CD4-positive, CD25-positive, alpha-beta regulatory T cell (primary cell): ENCODE measurements at regions not wholly inside any gene's neighbourhood (a gene's known extent, or its start where the extent isn't known, plus 50 kb on each side); places are given as distances from the start of the nearest gene placed in this dataset.
"Not testable (repeated sequence)": the region's sequence is repeated elsewhere in the genome, so short reads cannot be mapped to it uniquely, and the experiment has no call there.

ENCODE experiments used
- ATAC-seq, 2 donors: fragments of 150-1000 bp; cut with Tn5 transposase; one replicate each; pipeline ENCODE4 v1.10.0; 2021; ENCODE audit warnings: low read depth in 2 of 2, moderate number of reproducible peaks in 2 of 2, moderate library complexity in 1 of 2
- DNase-seq, 3 donors: peaks; one replicate each; pipeline versions ENCODE4 v3.0.0 to v3.0.0-alpha.2; 2012 to 2022; ENCODE audit warnings: mixed read lengths in 1 of 3
- H3K27ac ChIP-seq: one replicate; pipeline ENCODE4 v1.7.0; 2013; ENCODE audit warnings: mild to moderate bottlenecking, low read length; ENCODE audit not compliant: insufficient read depth, poor library complexity, severe bottlenecking
- H3K27me3 ChIP-seq: one replicate; pipeline ENCODE4 v1.7.0; 2013; ENCODE audit warnings: low read length; ENCODE audit not compliant: control insufficient read depth, insufficient read depth
- H3K36me3 ChIP-seq: one replicate; pipeline ENCODE4 v1.7.0; 2013; ENCODE audit warnings: mild to moderate bottlenecking, low read length, moderate library complexity; ENCODE audit not compliant: control insufficient read depth, insufficient read depth
- H3K4me1 ChIP-seq: 2 replicates; pipeline ENCODE4 v1.7.0; 2013; ENCODE audit warnings: mild to moderate bottlenecking, low read length; ENCODE audit not compliant: insufficient read depth, control insufficient read depth, poor library complexity, severe bottlenecking
- H3K4me3 ChIP-seq: one replicate; pipeline ENCODE4 v1.7.0; 2013; ENCODE audit warnings: low read depth, mild to moderate bottlenecking, low read length, moderate library complexity
- H3K9me3 ChIP-seq, 2 experiments: 1 replicate in 1 of 2; 2 replicates in 1 of 2; pipeline ENCODE4 v1.7.0; 2013; ENCODE audit warnings: low read length in 2 of 2, mild to moderate bottlenecking in 1 of 2, moderate library complexity in 1 of 2; ENCODE audit not compliant: control insufficient read depth in 2 of 2
- H3K27ac Mint-ChIP-seq, 3 donors: one replicate each; pipeline ENCODE4 v1.8.0; 2020 to 2022; ENCODE audit warnings: mild to moderate bottlenecking in 3 of 3, mixed read lengths in 3 of 3, moderate library complexity in 2 of 3
- H3K27me3 Mint-ChIP-seq: one replicate; pipeline ENCODE4 v1.8.0; 2022; ENCODE audit warnings: mild to moderate bottlenecking, mixed read lengths
- H3K36me3 Mint-ChIP-seq: one replicate; pipeline ENCODE4 v1.8.0; 2020; ENCODE audit warnings: mixed read lengths
- H3K4me1 Mint-ChIP-seq, 4 donors: one replicate each; pipeline ENCODE4 v1.8.0; 2020 to 2022; ENCODE audit warnings: mixed read lengths in 4 of 4, mild to moderate bottlenecking in 1 of 4
- H3K4me3 Mint-ChIP-seq, 4 donors: one replicate each; pipeline ENCODE4 v1.8.0; 2020 to 2022; ENCODE audit warnings: mild to moderate bottlenecking in 4 of 4, mixed read lengths in 4 of 4, moderate library complexity in 3 of 4
- H3K9me3 Mint-ChIP-seq, 7 donors: one replicate each; pipeline ENCODE4 v1.8.0; 2020 to 2022; ENCODE audit warnings: mixed read lengths in 7 of 7, mild to moderate bottlenecking in 3 of 7, moderate library complexity in 2 of 7

GRCh38 chr9:90521811-90522570 is 120.6 kb downstream of the DIRAS2 start:
- DNase-seq (no peak), ATAC-seq (no peak)
- Mint-ChIP-seq H3K4me3 (no peak overlapping the region), H3K27me3 (peaks cover 13% of the 10 kb centered on the region), H3K36me3 (no peaks in the 10 kb centered on the region), H3K27ac (no peak overlapping the region), H3K4me1 (no peaks in the 10 kb centered on the region), H3K9me3 (no peaks in the 10 kb centered on the region)
- H3K36me3 ChIP-seq = no peaks in the 10 kb centered on the region
- H3K27ac ChIP-seq = no peak overlapping the region
- H3K9me3 ChIP-seq = no peaks in the 10 kb centered on the region
- H3K4me1 ChIP-seq = no peaks in the 10 kb centered on the region
- peaks cover 3% of the 10 kb centered on the region for H3K27me3 ChIP-seq
- H3K4me3 ChIP-seq = no peak overlapping the region

GRCh38 chr9:90523958-90524357 is 118.7 kb downstream of the DIRAS2 start:
- no peaks in the 10 kb centered on the region for H3K36me3 ChIP-seq

GRCh38 chr9:90526386-90526785 is 116.2 kb downstream of the DIRAS2 start:
- Mint-ChIP-seq H3K4me3 (no peak overlapping the region), H3K9me3 (no peaks in the 10 kb centered on the region), H3K27me3 (peaks cover 12% of the 10 kb centered on the region), H3K36me3 (no peaks in the 10 kb centered on the region), H3K4me1 (no peaks in the 10 kb centered on the region), H3K27ac (no peak overlapping the region)
- H3K27me3 ChIP-seq = peaks cover 3% of the 10 kb centered on the region
- no peak for ATAC-seq
- H3K9me3 ChIP-seq = no peaks in the 10 kb centered on the region
- H3K36me3 ChIP-seq = no peaks in the 10 kb centered on the region
- no peak for DNase-seq
- no peak overlapping the region for H3K27ac ChIP-seq
- no peak overlapping the region for H3K4me3 ChIP-seq
- no peaks in the 10 kb centered on the region for H3K4me1 ChIP-seq

More at GRCh38 chr9:90523958-90524357, 118.7 kb downstream of the DIRAS2 start:
- Histone ChIP-seq H3K27ac (no peak overlapping the region), H3K4me3 (no peak overlapping the region), H3K27me3 (peaks cover 3% of the 10 kb centered on the region), H3K4me1 (no peaks in the 10 kb centered on the region), H3K9me3 (no peaks in the 10 kb centered on the region)
- ATAC-seq (no peak), DNase-seq (no peak)
- H3K9me3 Mint-ChIP-seq = no peaks in the 10 kb centered on the region
- peaks cover 12% of the 10 kb centered on the region for H3K27me3 Mint-ChIP-seq
- no peaks in the 10 kb centered on the region for H3K4me1 Mint-ChIP-seq
- no peak overlapping the region for H3K4me3 Mint-ChIP-seq
- H3K27ac Mint-ChIP-seq = no peak overlapping the region
- H3K36me3 Mint-ChIP-seq = no peaks in the 10 kb centered on the region

- DNase-seq, H3K4me3 ChIP-seq, H3K27ac ChIP-seq, H3K9me3 ChIP-seq, H3K27me3 Mint-ChIP-seq, H3K4me3 Mint-ChIP-seq, H3K27ac Mint-ChIP-seq, ATAC-seq, H3K36me3 ChIP-seq, H3K27me3 ChIP-seq, H3K4me1 ChIP-seq, H3K4me1 Mint-ChIP-seq, H3K36me3 Mint-ChIP-seq, H3K9me3 Mint-ChIP-seq: not testable (repeated sequence)
Measured at GRCh38 chr9:90536094-90536493, 106.5 kb downstream of the DIRAS2 start.

GRCh38 chr9:90538566-90538965 is 104.1 kb downstream of the DIRAS2 start:
- no peaks in the 10 kb centered on the region for H3K36me3 Mint-ChIP-seq
- no peaks in the 10 kb centered on the region for H3K4me1 ChIP-seq

GRCh38 chr9:90539286-90539685 is 103.3 kb downstream of the DIRAS2 start:
- no peaks in the 10 kb centered on the region for H3K27me3 ChIP-seq
- no peaks in the 10 kb centered on the region for H3K9me3 ChIP-seq
- Mint-ChIP-seq H3K4me3 (no peak overlapping the region), H3K27me3 (no peaks in the 10 kb centered on the region), H3K27ac (no peak overlapping the region), H3K9me3 (peaks cover 0 to 2% (median 0%) of the 10 kb centered on the region in 7 donors), H3K36me3 (no peaks in the 10 kb centered on the region), H3K4me1 (no peaks in the 10 kb centered on the region)
- no peaks in the 10 kb centered on the region for H3K4me1 ChIP-seq
- no peak overlapping the region for H3K27ac ChIP-seq
- no peak for DNase-seq
- no peaks in the 10 kb centered on the region for H3K36me3 ChIP-seq
- ATAC-seq = no peak
- no peak overlapping the region for H3K4me3 ChIP-seq

More at GRCh38 chr9:90538566-90538965, 104.1 kb downstream of the DIRAS2 start:
- Histone ChIP-seq H3K36me3 (no peaks in the 10 kb centered on the region), H3K9me3 (no peaks in the 10 kb centered on the region), H3K4me3 (no peak overlapping the region), H3K27me3 (no peaks in the 10 kb centered on the region), H3K27ac (no peak overlapping the region)
- Mint-ChIP-seq H3K27me3 (peaks cover 2% of the 10 kb centered on the region), H3K4me1 (no peaks in the 10 kb centered on the region), H3K4me3 (no peak overlapping the region), H3K9me3 (peaks cover 0 to 2% (median 0%) of the 10 kb centered on the region in 7 donors), H3K27ac (no peak overlapping the region)
- no peak for ATAC-seq
- DNase-seq = no peak

- H3K4me1 Mint-ChIP-seq = no peaks in the 10 kb centered on the region
- H3K4me3 Mint-ChIP-seq = no peak overlapping the region
- Histone ChIP-seq H3K27me3 (no peaks in the 10 kb centered on the region), H3K4me1 (no peaks in the 10 kb centered on the region), H3K4me3 (no peak overlapping the region), H3K36me3 (no peaks in the 10 kb centered on the region), H3K9me3 (no peaks in the 10 kb centered on the region), H3K27ac (no peak overlapping the region)
- H3K36me3 Mint-ChIP-seq = no peaks in the 10 kb centered on the region
- no peak for DNase-seq
- ATAC-seq = no peak
- H3K9me3 Mint-ChIP-seq = peaks cover 0 to 2% (median 0%) of the 10 kb centered on the region in 7 donors
- H3K27ac Mint-ChIP-seq = no peak overlapping the region
- no peaks in the 10 kb centered on the region for H3K27me3 Mint-ChIP-seq
Measured at GRCh38 chr9:90540734-90541133, 101.9 kb downstream of the DIRAS2 start.

GRCh38 chr9:90544488-90544887 is 98.1 kb downstream of the DIRAS2 start:
- no peak overlapping the region for H3K27ac ChIP-seq
- Mint-ChIP-seq H3K4me1 (no peaks in the 10 kb centered on the region), H3K27ac (no peak overlapping the region), H3K36me3 (no peaks in the 10 kb centered on the region), H3K9me3 (peaks cover 0 to 12% (median 1%) of the 10 kb centered on the region in 7 donors), H3K4me3 (no peak overlapping the region), H3K27me3 (peaks cover 8% of the 10 kb centered on the region)
- peaks cover 0 to 3% of the 10 kb centered on the region in 2 experiments for H3K9me3 ChIP-seq
- DNase-seq (no peak), ATAC-seq (no peak)
- H3K36me3 ChIP-seq = no peaks in the 10 kb centered on the region
- H3K4me3 ChIP-seq = no peak overlapping the region
- no peaks in the 10 kb centered on the region for H3K27me3 ChIP-seq
- no peaks in the 10 kb centered on the region for H3K4me1 ChIP-seq
